HG03442 (cell line): ENCODE measurements at regions not wholly inside any gene's neighbourhood (a gene's known extent, or its start where the extent isn't known, plus 50 kb on each side); places are given as distances from the start of the nearest gene placed in this dataset.
"Not testable (repeated sequence)": the region's sequence is repeated elsewhere in the genome, so short reads cannot be mapped to it uniquely, and the experiment has no call there.

Source experiments
- ATAC-seq: cut with Tn5 transposase; IDR thresholded peaks from one replicate; pipeline ENCODE4 v1.9.1; 2021; ENCODE audit warnings: mild to moderate bottlenecking, moderate library complexity; ENCODE audit not compliant: unreplicated experiment

- ATAC-seq: not testable (repeated sequence)
These were observed 91.0 kb upstream of the SPDYE9 start for GRCh38 chr7:73176813-73177212.

DNA sequence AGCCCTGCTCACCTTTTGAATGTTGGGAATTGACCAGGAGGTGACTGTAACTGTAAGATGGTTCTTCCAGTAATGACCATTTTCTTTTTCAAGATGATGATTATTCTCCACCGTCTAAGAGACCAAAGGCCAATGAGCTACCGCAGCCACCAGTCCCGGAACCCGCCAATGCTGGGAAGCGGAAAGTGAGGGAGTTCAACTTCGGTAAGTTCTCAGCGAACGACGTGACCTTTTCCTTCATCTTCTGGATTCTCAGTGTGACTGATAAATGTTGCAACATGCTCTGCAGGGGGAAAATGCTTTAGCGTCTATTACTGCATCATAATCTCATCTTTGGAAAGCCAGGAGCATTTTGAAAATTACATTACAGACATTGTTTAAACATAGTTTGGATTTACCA is 89.5 kb upstream of the SPDYE9 start:
- ATAC-seq: not testable (repeated sequence)

- not testable (repeated sequence) for ATAC-seq
These were observed 85.1 kb upstream of the SPDYE9 start for GRCh38 chr7:73170902-73171301.

DNA sequence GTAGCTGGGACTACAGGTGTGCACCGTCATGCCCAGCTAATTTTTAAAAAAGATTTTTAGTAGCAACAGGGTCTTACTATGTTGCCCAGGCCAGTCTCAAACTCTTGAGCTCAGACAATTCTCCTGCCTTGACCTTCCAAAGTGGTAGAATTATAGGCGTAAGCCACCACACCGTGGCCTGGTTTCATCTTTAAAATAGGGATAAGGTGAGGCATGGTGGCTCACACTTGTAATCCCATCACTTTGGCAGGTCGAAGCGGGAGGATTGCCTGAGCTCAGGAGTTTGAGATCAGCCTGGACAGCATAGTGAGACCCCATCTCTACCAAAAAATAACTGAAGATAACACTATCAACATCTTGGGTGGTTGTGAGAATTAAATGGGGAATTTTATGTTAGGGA is 84.6 kb upstream of the SPDYE9 start:
- ATAC-seq: not testable (repeated sequence)

GRCh38 chr7:73166152-73166551 is 80.3 kb upstream of the SPDYE9 start:
- ATAC-seq: not testable (repeated sequence)

DNA sequence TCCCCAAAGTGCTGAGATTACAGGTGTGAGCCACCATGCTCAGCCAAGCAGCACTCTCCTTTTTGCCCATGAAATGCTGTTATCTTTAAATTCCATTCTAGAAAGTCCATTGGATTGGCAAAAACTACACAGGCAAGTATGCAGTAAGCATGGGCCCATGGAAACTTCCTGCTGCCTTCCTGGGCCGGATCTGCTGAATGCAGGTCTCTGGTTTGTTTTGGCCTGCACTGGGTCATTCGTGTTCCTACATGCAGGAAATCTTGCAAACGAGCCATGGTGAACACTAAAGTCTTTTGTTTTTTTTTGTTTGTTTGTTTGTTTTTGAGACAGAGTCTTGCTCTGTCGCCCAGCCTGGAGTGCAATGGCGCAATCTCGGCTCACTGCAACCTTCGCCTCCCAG is 76.8 kb upstream of the SPDYE9 start:
- not testable (repeated sequence) for ATAC-seq

DNA sequence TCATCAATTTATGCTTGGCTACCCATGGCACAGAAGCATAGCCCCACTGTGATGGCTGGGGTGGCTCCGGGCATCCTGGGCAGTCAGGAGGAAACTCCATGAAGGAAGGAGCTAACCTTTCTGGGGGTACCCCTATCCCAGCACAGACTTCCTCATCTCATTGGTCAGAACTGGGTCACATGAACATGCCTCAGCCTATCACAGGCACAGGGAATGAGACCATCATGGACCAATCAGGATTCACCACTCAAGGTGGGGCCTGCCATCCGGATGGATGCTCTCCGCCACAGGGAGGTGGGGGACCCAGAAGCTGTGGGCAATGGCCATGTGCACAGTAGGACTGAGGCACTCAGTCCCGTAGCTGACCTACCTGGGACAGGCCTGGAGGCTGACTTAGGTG is 75.9 kb upstream of the SPDYE9 start:
- not testable (repeated sequence) for ATAC-seq

GRCh38 chr7:73157169-73157661 is 71.4 kb upstream of the SPDYE9 start:
- not testable (repeated sequence) for ATAC-seq

GRCh38 chr7:73156510-73157168 is 70.8 kb upstream of the SPDYE9 start:
- ATAC-seq: not testable (repeated sequence)

GRCh38 chr7:73154586-73155038 is 68.8 kb upstream of the SPDYE9 start:
- ATAC-seq: peak; percentile 86

- not testable (repeated sequence) for ATAC-seq
These were observed 68.2 kb upstream of the SPDYE9 start for GRCh38 chr7:73153921-73154585.

DNA sequence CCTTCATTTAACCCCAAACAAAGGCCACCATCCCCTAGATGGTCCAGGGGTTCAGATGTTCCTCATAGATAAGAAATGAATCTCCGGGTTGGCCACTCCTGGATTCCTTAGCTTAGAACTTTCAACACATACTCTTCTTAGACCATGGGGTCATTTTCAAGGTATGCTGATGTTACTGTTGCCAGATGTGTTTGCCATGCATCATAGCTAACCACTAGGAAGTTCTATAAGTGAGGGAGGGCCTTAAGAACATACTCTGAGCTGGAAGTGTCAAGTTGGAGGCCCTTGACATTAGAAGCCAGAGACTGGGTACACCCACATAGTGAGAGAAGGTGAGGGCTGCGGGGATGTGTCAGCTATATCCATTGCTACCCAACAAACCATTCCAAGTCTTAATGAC is 62.7 kb upstream of the SPDYE9 start:
- ATAC-seq: not testable (repeated sequence)

- ATAC-seq: not testable (repeated sequence)
These were observed 61.8 kb upstream of the SPDYE9 start for GRCh38 chr7:73147681-73148080.

DNA sequence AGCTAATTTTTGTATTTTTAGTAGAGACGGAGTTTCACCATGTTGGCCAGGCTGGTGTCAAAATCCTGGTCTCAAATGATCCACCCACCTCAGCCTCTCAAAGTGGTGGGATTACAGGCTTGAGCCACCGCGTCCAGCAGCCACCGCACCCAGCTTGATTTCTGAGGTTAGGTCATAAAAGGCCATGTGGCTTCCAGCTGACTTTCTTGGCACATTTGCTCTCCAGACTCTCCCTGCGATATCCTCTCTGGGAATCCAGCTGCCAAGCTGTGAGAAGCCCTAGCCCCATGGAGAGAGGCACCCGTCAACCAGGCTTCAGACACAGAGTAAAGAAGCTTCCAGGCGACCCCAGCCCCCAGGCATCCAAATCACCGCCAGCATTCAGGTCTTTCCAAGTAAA is 58.2 kb upstream of the SPDYE9 start:
- ATAC-seq: not testable (repeated sequence)

- not testable (repeated sequence) for ATAC-seq
These were observed 52.1 kb upstream of the SPDYE9 start for GRCh38 chr7:73137922-73138321.
